NCI-H146 (cell line): ENCODE measurements at regions not wholly inside any gene's neighbourhood (a gene's known extent, or its start where the extent isn't known, plus 50 kb on each side); places are given as distances from the start of the nearest gene placed in this dataset.
"Not testable (repeated sequence)": the region's sequence is repeated elsewhere in the genome, so short reads cannot be mapped to it uniquely, and the experiment has no call there.

ENCODE experiments used
- DNase-seq: peaks from one replicate; lab custom pipeline; 2025; lab: John Stamatoyannopoulos, UW

- no peak for DNase-seq
These were observed 562.7 kb upstream of the ID2 start for GRCh38 chr2:8118940-8119781.

GRCh38 chr2:8119782-8120505 is 561.9 kb upstream of the ID2 start:
- DNase-seq = no peak

GRCh38 chr2:8120506-8120860 is 561.4 kb upstream of the ID2 start:
- DNase-seq = no peak

- DNase-seq = no peak
These were observed 560.6 kb upstream of the ID2 start for GRCh38 chr2:8121022-8121825.

- DNase-seq = no peak
These were observed 559.9 kb upstream of the ID2 start for GRCh38 chr2:8121826-8122513.

GRCh38 chr2:8122520-8122919 is 559.3 kb upstream of the ID2 start:
- DNase-seq = no peak

GRCh38 chr2:8123464-8123863 is 558.4 kb upstream of the ID2 start:
- DNase-seq = no peak

GRCh38 chr2:8125741-8126711 is 555.8 kb upstream of the ID2 start:
- no peak for DNase-seq

GRCh38 chr2:8126783-8127182 is 555.1 kb upstream of the ID2 start:
- DNase-seq = no peak

- not testable (repeated sequence) for DNase-seq
These were observed 550.4 kb upstream of the ID2 start for GRCh38 chr2:8131423-8131822.

GRCh38 chr2:8132351-8132831 is 549.5 kb upstream of the ID2 start:
- DNase-seq = no peak

- DNase-seq = no peak
These were observed 549.0 kb upstream of the ID2 start for GRCh38 chr2:8132879-8133278.

GRCh38 chr2:8133363-8133762 is 548.5 kb upstream of the ID2 start:
- no peak for DNase-seq

GRCh38 chr2:8133913-8134472 is 547.9 kb upstream of the ID2 start:
- peak; percentile 8 for DNase-seq

GRCh38 chr2:8134473-8134932 is 547.4 kb upstream of the ID2 start:
- DNase-seq = peak; percentile 88

- DNase-seq = peak; percentile 72
These were observed 546.7 kb upstream of the ID2 start for GRCh38 chr2:8134985-8135682.

GRCh38 chr2:8137801-8138200 is 544.1 kb upstream of the ID2 start:
- DNase-seq = no peak

GRCh38 chr2:8138525-8138922 is 543.3 kb upstream of the ID2 start:
- no peak for DNase-seq

- no peak for DNase-seq
These were observed 542.8 kb upstream of the ID2 start for GRCh38 chr2:8138923-8139667.
